NOMO-1 treated with DMSO at 0.1 percent for 48 hours (cell line): ENCODE measurements at regions not wholly inside any gene's neighbourhood (a gene's known extent, or its start where the extent isn't known, plus 50 kb on each side); places are given as distances from the start of the nearest gene placed in this dataset.
"Not testable (repeated sequence)": the region's sequence is repeated elsewhere in the genome, so short reads cannot be mapped to it uniquely, and the experiment has no call there.

Experiments used
- DNase-seq: peaks from one replicate; lab custom pipeline; 2025; ENCODE audit not compliant: unreplicated experiment; lab: John Stamatoyannopoulos, UW

DNA sequence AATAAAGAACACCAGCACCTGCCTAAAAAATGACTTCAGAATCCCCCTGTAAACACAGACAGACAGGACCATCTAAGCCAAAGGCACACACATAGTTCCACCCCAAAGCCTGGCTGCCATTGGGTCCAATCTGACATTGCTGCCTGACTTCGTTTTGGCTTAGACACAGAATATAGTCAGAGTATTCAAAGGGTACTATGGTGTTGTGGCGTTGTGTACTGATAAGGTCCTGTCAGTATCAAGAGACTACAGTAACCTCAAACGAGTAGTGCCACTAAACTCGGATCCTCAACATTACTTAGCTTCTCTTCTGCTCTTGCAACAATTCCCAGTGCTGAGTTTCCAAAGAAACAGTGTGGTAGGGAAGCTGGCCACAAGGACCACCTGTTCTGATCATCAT, 169.3 kb upstream of the NR5A2 start:
- no peak for DNase-seq

DNA sequence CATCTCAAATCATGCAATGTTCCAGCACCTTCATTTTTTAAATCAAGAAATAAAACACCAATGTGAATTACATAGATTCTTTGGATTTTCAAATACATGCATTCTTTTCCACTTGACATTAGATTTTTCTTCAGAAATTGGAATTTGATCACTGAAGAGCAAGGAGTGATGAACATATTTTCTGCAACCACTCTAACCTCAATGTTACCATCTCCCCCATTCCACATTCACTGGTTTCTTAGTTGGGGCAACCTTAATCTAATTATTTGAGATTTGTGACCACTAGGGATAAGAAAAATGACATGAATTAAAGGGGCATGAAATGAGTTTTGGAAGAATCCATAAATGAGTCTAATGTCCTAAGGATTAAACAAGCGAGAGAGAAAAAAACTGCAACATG, 168.7 kb upstream of the NR5A2 start:
- no peak for DNase-seq

GRCh38 chr1:199859491-199859933, 168.0 kb upstream of the NR5A2 start:
- peak; percentile 94 for DNase-seq

DNA sequence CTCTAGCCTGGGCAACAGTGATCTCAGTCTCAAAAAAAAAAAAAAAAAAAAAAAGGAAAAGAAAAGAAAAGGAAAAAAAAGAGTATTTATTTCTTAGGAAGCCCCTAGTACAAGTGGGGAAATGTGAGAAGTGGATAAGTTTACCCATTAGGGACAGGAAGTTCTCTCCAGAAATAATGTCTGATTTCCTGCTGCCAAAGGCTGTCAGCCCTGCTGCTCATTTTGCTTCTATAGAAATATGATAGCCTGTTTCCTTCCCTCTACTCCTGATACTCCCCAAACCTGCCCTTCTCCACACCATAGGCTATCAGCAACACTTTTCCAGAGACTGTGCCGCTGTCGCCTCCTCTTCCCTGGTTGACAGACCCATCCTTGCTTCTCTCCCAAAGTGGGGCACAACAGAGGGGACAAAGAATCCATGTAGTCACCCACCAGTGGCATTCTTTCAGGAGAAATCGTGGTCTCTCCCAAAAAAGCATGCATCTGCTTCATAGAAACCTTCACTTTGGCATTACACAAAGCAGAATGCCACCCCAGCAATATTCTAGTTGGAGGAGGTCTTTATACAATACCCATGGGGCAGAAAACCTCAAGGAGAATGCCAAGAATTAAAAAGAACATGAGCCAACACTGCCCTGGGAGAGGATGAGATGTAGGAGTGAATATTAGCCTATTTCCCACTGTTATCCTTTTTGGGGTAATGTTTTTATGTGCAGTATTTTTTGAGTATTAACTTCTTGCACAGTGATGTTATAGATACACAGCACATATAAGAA, 166.3 kb upstream of the NR5A2 start:
- no peak for DNase-seq

DNA sequence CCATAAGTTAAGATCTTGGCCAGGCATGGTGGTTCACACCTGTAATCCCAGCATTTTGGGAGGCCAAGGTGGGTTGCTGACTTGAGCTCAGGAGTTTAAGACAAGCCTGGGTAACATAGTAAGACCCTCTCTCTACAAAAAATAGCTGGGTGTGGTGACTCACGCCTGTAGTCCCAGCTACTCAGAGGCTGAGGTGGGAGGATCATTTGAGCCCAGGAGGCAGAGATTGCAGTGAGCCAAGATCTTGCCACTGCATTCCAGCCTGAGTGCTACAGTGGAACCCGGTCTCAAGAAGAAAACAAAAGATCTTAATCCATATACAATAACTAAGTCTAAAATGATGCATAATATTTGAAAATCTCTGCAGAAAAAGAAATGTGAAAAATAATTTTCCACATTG, 165.5 kb upstream of the NR5A2 start:
- DNase-seq = no peak

DNA sequence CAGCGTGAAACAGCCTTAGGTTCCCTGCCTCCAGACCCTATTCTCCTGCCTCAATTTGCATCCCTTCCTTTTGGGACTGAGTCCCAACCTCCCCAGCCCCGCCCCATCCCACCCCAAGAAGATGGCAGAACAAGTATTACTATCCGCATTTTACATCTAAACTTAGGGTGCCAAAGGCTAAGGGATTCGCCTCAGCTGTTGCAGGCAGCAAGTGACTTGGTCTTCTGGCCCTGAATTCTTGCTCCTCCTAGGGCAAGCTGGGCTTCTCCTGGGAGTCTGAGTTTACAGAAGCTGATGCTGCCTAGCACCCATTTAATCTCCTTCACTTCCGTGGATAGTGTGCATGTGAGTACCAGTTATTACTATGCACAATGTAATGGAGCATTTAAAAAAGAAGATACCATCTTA, 161.3 kb upstream of the NR5A2 start:
- no peak for DNase-seq

GRCh38 chr1:199867601-199868000, 159.9 kb upstream of the NR5A2 start:
- DNase-seq = peak; percentile 90

GRCh38 chr1:199868777-199869176, 158.7 kb upstream of the NR5A2 start:
- DNase-seq = no peak

GRCh38 chr1:199875337-199875736, 152.2 kb upstream of the NR5A2 start:
- no peak for DNase-seq

- no peak for DNase-seq
Measured at GRCh38 chr1:199875856-199876255, 151.7 kb upstream of the NR5A2 start.

- DNase-seq = peak; percentile 28
Measured at GRCh38 chr1:199877526-199878384, 149.8 kb upstream of the NR5A2 start.

DNA sequence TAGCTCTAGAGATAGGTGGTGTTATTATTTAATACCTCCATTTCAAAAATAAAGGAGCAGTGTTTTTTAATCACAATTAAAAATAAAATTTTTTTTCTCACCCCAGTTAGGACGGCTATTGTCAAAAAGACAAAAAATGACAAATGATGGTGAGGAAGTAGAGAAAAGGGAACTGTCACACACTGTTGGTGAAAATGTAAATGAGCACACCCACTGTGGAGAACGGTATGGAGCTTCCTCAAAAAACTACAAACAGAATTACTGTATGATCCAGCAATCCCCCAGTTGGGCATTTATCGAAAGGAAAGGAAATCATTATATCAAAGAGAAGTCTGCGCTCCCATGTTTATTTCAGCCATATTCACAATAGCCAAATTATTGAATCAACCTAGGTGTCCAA, 148.7 kb upstream of the NR5A2 start:
- DNase-seq = peak; percentile 71

GRCh38 chr1:199898654-199899053, 128.9 kb upstream of the NR5A2 start:
- no peak for DNase-seq

- DNase-seq = no peak
Measured at GRCh38 chr1:199901341-199901740, 126.2 kb upstream of the NR5A2 start.

DNA sequence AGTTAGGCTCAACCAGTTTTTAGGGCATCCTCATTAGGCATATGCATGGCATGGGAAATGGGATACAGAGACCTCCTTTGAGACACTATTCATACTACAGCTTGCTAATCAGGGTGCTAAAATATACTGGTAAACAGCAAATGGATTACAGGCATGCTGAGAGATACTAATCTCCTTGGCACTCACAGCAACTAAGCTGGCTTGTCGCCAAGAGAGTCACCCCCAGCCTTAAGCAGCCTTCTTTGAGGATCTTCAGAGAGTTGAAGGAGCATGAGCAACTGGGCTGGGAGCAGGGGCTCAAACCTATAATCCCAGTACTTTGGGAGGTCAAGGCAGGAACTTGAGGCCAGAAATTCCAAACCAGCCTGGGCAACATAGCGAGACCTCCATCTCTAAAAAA, 120.1 kb upstream of the NR5A2 start:
- no peak for DNase-seq

DNA sequence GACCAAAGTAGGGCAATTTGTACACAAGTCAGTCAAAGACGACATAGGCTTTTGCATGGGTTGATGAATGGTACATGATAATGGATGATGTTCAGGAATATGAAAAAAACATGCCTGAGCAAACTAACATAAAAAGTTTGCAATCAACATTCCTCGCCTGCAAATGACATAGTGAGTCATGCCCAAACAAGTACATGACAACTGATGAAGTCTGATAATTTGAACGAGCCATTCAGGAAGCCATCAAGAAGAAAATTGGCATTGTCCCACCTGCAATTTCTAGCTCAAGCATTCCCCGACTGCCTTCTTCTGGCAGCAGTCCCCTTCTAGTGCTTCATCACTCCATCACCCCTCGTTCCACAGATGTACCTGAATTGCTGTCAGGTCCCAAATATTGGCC, 118.4 kb upstream of the NR5A2 start:
- DNase-seq = no peak

DNA sequence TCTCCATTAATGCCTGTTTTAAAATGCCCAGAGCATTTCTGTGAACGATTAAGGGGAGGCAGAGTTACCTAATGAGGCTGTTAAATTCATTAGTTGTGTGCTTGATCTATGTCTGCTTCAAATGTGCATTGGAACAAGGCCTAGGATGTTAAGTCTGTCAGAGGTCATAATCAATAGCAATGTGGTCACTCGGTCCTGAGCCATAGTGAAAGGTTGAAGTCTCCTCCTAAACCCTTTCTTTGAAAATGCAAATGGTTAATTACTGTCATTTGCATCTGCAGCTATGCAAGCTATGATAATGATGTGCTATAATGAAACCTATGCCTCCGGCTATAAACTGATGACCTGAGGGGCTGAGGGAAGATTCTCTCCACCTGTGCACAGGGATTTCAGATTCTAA, 114.2 kb upstream of the NR5A2 start:
- DNase-seq = no peak

- no peak for DNase-seq
Measured at GRCh38 chr1:199914546-199914945, 113.0 kb upstream of the NR5A2 start.

GRCh38 chr1:199918196-199918769, 109.2 kb upstream of the NR5A2 start:
- DNase-seq = no peak

GRCh38 chr1:199920635-199921034, 106.9 kb upstream of the NR5A2 start:
- no peak for DNase-seq

DNA sequence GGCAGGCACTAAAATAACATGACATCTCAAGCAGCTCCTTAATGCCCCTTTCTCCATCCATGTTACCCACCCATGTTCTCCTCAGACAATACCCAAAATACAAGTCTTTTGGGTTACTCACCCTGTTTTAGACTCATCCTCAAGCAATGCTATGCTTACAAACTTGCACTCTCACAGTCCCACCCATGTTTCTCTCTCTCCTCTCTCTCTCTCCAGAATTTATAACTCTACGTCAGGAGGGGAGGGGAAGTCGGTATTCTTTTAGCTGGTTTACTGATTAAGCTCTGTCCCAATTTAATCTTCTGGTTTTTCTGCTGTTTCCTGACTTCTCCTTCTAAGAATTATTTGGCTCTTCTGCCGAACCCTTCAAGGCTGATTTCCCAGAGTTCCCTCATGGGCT, 98.0 kb upstream of the NR5A2 start:
- DNase-seq = no peak

- DNase-seq = not testable (repeated sequence)
Measured at GRCh38 chr1:199930067-199930466, 97.4 kb upstream of the NR5A2 start.
